ENCODE measurements at regions not wholly inside any gene's neighbourhood (a gene's known extent, or its start where the extent isn't known, plus 50 kb on each side); places are given as distances from the start of the nearest gene placed in this dataset.

- TF ChIP-seq CTCF (IDR thresholded peaks at IDR 0.05; ENCODE audit: low read length) (no peak), EZH2 (IDR thresholded peaks at IDR 0.05; ENCODE audit: borderline replicate concordance, low read length) (no peak)
Observed at GRCh38 chr20:39294137-39294725, 332.1 kb downstream of the DHX35 start.
